Gastroesophageal sphincter (tissue), 4 donors: ENCODE measurements at regions not wholly inside any gene's neighbourhood (a gene's known extent, or its start where the extent isn't known, plus 50 kb on each side); places are given as distances from the start of the nearest gene placed in this dataset.

Experiments
- ATAC-seq: fragments of 150-250 bp; one replicate; pipeline ENCODE4 v1.9.1; 2016; ENCODE audit warnings: mild to moderate bottlenecking, moderate library complexity
- H3K27ac ChIP-seq, 4 donors: fragments of 200-600 bp; sonication (generic) in 3 of 4; 1 replicate in 3 of 4; 2 replicates in 1 of 4; pipeline ENCODE4 v1.5.1; 2016 to 2019
- H3K27me3 ChIP-seq: fragments of 200-600 bp; sonication (generic); one replicate; pipeline ENCODE4 v1.5.1; 2019
- H3K36me3 ChIP-seq, 2 donors: fragments of 200-600 bp; sonication (generic); one replicate each; pipeline ENCODE4 v1.5.1; 2019; ENCODE audit warnings: control low read depth in 1 of 2
- H3K4me1 ChIP-seq, 3 donors: fragments of 200-600 bp; sonication (generic); 1 replicate in 2 of 3; 2 replicates in 1 of 3; pipeline ENCODE4 v1.5.1; 2016 to 2019; ENCODE audit warnings: control low read depth in 2 of 3
- H3K4me3 ChIP-seq, 2 donors: fragments of 200-600 bp; sonication (generic); one replicate each; pipeline ENCODE4 v1.5.1; 2019; ENCODE audit warnings: mild to moderate bottlenecking in 1 of 2, moderate library complexity in 1 of 2
- H3K9me3 ChIP-seq, 3 donors: fragments of 200-600 bp; sonication (generic); one replicate each; pipeline ENCODE4 v1.5.1; 2017 to 2019; ENCODE audit warnings: control low read depth in 2 of 3
- CTCF ChIP-seq, 4 experiments: fragments of 200-600 bp in 2 of 4; fragments of 450-650 bp in 2 of 4; sonication (generic) in 1 of 4; IDR thresholded peaks; one replicate each; pipeline ENCODE4 v1.5.1; 2017 to 2019; ENCODE audit warnings: antibody characterized with exemption in 4 of 4, mild to moderate bottlenecking in 2 of 4, moderate library complexity in 2 of 4
- EP300 ChIP-seq: sonication (generic); formaldehyde crosslinking; IDR thresholded peaks from one replicate; pipeline ENCODE4 v1.6.1; 2017; ENCODE audit warnings: antibody characterized with exemption, mild to moderate bottlenecking
- POLR2A ChIP-seq, 2 donors: fragments of 450-650 bp; IDR thresholded peaks; one replicate each; pipeline ENCODE4 v1.6.1; 2017; ENCODE audit warnings: antibody characterized with exemption in 2 of 2, mild to moderate bottlenecking in 2 of 2, moderate library complexity in 1 of 2
- POLR2AphosphoS5 ChIP-seq: sonication (generic); formaldehyde crosslinking; IDR thresholded peaks from one replicate; pipeline ENCODE4 v1.6.1; 2017; ENCODE audit warnings: antibody characterized with exemption
- WGBS, 2 donors: methylation state at CpG; one replicate each; pipeline ENCODE4 v1.1.5; 2018; ENCODE audit warnings: low coverage in 1 of 2; 5-methylcytosine and 5-hydroxymethylcytosine counted together

- H3K27ac ChIP-seq = peak overlapping the region in 2 of 4 donors; percentile 43 to 50
Observed at GRCh38 chr21:35428937-35429336, 379.8 kb upstream of the RUNX1 start.

GRCh38 chr21:35428489-35428888 lies 379.4 kb upstream of the RUNX1 start:
- H3K36me3 ChIP-seq = no peaks in the 10 kb centered on the region
- H3K27ac ChIP-seq = peak overlapping the region in 3 of 4 donors; percentile 37 to 50 (median 43)
- TF ChIP-seq CTCF (IDR thresholded peaks at IDR 0.05) = no peak
- no peak for TF ChIP-seq EP300
- no peak for TF ChIP-seq POLR2AphosphoS5
- TF ChIP-seq POLR2A (IDR thresholded peaks at IDR 0.05) = no peak
- no peak for ATAC-seq
- peaks cover 0 to 7% (median 6%) of the 10 kb centered on the region in 3 donors for H3K4me1 ChIP-seq
- H3K4me3 ChIP-seq = no peak overlapping the region
- peaks cover 0 to 25% (median 3%) of the 10 kb centered on the region in 3 donors for H3K9me3 ChIP-seq
- 30 to 40% methylated on average over 1 to 2 of the region's 9 CpGs for WGBS, 2 donors
- H3K27me3 ChIP-seq = peaks cover 41% of the 10 kb centered on the region

More at GRCh38 chr21:35428937-35429336, 379.8 kb upstream of the RUNX1 start:
- H3K9me3 ChIP-seq = peaks cover 0 to 29% (median 3%) of the 10 kb centered on the region in 3 donors
- H3K4me1 ChIP-seq = peaks cover 0 to 7% (median 6%) of the 10 kb centered on the region in 3 donors
- TF ChIP-seq EP300 (no peak), CTCF (IDR thresholded peaks at IDR 0.05) (no peak), POLR2A (IDR thresholded peaks at IDR 0.05) (no peak), POLR2AphosphoS5 (no peak)
- H3K27me3 ChIP-seq = peaks cover 41% of the 10 kb centered on the region
- peak; percentile 47 for ATAC-seq
- no peaks in the 10 kb centered on the region for H3K36me3 ChIP-seq
- no peak overlapping the region for H3K4me3 ChIP-seq

GRCh38 chr21:35428001-35428320 lies 378.9 kb upstream of the RUNX1 start:
- Histone ChIP-seq H3K4me1 (peaks cover 0 to 7% (median 6%) of the 10 kb centered on the region in 3 donors), H3K4me3 (no peak overlapping the region), H3K27me3 (peaks cover 41% of the 10 kb centered on the region), H3K27ac (no peak overlapping the region), H3K9me3 (peaks cover 0 to 23% (median 3%) of the 10 kb centered on the region in 3 donors), H3K36me3 (no peaks in the 10 kb centered on the region)
- ATAC-seq = peak; percentile 81
- no peak for TF ChIP-seq POLR2AphosphoS5
- TF ChIP-seq CTCF (IDR thresholded peaks at IDR 0.05) = no peak
- TF ChIP-seq EP300 = no peak
- TF ChIP-seq POLR2A (IDR thresholded peaks at IDR 0.05) = no peak

GRCh38 chr21:35427320-35428000 lies 378.4 kb upstream of the RUNX1 start:
- ATAC-seq = peak; percentile 52

More at GRCh38 chr21:35427320-35428000, 378.4 kb upstream of the RUNX1 start:
- Histone ChIP-seq H3K36me3 (no peaks in the 10 kb centered on the region), H3K9me3 (peaks cover 0 to 21% (median 0%) of the 10 kb centered on the region in 3 donors), H3K27ac (no peak overlapping the region), H3K4me3 (no peak overlapping the region), H3K4me1 (peaks cover 0 to 7% (median 6%) of the 10 kb centered on the region in 3 donors), H3K27me3 (peaks cover 41% of the 10 kb centered on the region)
- TF ChIP-seq POLR2AphosphoS5 (no peak), EP300 (no peak), POLR2A (IDR thresholded peaks at IDR 0.05) (no peak), CTCF (IDR thresholded peaks at IDR 0.05) (no peak)
- WGBS, 2 donors = 54 to 58% methylated on average over 9 of the region's 9 CpGs
